LHCN-M2 (cell line): ENCODE measurements at regions not wholly inside any gene's neighbourhood (a gene's known extent, or its start where the extent isn't known, plus 50 kb on each side); places are given as distances from the start of the nearest gene placed in this dataset.

ENCODE experiments used
- DNase-seq: peaks from one replicate; pipeline ENCODE4 v3.0.0-alpha.2; 2012; ENCODE audit warnings: low read depth

- no peak for DNase-seq
These were observed 225.3 kb downstream of the MRPL39 start for GRCh38 chr21:25381936-25382452.

DNA sequence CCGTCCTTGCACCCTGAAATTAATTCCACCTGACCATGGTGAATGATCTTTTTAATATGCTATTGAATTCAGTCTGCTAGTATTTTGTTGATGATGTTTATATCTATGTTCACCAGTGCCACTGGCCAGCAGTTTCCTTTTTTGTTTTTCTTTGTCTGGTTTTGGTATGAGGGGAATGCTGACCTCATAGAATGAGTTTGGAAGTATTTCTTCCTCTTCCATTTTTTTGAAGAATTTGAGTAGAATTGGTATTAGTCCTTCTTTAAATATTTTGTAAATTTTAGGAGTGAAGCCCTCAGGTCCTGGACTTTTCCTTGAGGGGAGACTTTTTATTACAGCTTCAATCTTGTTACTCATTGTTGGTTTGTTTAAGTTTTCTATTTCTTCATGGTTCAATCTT is 231.6 kb downstream of the MRPL39 start:
- DNase-seq: peak; percentile 35

GRCh38 chr21:25373126-25374082 is 233.9 kb downstream of the MRPL39 start:
- DNase-seq: no peak

DNA sequence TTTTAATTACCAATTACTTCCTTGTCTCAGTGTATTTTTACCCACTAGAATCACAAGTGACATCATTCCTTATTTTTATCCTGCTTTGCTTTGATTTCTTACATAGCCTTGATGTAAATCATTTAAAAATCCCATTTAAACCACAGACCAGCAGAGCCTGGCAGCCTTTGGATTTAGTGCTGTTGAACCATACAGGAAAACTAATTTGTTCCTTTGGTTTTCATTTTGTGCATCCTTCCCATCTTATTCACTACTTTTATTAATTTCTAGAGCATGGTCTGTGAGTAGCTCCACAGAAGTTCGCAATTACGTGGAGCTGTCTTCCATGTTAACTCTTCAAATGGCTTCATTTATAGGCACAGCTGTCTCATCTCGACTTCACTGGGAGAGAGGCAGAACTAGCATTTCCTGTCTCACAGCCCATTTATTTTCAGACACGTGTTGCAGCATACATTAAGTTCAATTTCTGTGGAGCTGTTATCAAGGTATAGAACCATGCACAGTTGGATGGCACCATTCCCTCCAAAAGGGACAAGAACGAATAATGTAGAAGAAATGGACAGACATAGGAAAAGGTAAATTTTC is 235.3 kb downstream of the MRPL39 start:
- DNase-seq: no peak

GRCh38 chr21:25370311-25370744 is 237.0 kb downstream of the MRPL39 start:
- DNase-seq: peak; percentile 97

DNA sequence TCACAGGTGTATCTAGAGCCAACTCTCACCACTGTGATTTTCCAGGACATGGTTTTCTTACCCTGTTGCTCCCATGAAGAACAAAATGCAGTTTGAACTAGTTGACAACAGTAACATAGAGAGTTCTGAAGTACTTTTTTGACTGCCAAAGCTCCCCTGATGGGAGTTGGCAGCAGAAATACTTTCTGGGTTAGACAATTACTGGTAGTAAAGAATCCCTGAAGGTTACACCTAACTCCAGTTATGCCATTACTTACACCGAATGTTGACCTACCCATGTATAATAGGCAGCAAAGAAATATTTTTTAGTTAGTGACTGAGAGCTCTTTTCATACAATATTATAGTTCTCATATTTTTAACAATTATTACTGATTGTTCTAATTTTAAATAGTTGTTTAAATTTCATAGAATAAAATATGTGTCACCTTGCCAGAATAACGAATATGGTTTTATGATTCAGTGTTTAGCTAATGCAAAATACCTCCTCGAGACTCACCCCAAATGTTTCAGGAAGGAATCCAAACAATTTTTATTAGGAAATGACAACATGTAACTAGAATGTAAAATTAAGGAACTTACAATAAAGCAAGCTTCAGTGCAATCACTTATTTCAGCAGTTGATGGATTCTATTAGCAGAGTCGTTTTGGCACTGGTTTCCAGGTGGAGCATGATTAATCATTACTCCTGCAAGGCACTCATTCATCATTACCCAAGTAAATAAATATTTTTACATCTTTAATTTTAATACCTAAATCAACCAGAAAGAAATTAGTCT is 237.6 kb downstream of the MRPL39 start:
- peak; percentile 56 for DNase-seq

GRCh38 chr21:25368531-25368930 is 238.8 kb downstream of the MRPL39 start:
- DNase-seq: no peak

- no peak for DNase-seq
These were observed 241.2 kb downstream of the MRPL39 start for GRCh38 chr21:25366116-25366515.

- DNase-seq: no peak
These were observed 244.7 kb downstream of the MRPL39 start for GRCh38 chr21:25362375-25363267.

DNA sequence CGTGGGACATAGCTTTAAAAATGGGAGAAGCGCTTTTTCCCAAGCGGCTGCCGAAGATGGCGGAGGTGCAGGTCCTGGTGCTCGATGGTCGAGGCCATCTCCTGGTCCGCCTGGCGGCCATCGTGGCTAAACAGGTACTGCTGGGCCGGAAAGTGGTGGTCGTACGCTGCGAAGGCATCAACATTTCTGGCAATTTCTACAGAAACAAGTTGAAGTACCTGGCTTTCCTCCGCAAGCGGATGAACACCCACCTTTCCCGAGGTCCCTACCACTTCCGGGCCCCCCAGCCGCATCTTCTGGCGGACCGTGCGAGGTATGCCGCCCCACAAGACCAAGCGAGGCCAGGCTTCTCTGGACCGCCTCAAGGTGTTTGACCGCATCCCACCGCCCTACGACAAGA is 245.5 kb downstream of the MRPL39 start:
- DNase-seq: no peak

- DNase-seq: no peak
These were observed 246.2 kb downstream of the MRPL39 start for GRCh38 chr21:25361097-25361496.

- DNase-seq: no peak
These were observed 246.7 kb downstream of the MRPL39 start for GRCh38 chr21:25360593-25360992.

- no peak for DNase-seq
These were observed 247.6 kb downstream of the MRPL39 start for GRCh38 chr21:25359724-25360123.

DNA sequence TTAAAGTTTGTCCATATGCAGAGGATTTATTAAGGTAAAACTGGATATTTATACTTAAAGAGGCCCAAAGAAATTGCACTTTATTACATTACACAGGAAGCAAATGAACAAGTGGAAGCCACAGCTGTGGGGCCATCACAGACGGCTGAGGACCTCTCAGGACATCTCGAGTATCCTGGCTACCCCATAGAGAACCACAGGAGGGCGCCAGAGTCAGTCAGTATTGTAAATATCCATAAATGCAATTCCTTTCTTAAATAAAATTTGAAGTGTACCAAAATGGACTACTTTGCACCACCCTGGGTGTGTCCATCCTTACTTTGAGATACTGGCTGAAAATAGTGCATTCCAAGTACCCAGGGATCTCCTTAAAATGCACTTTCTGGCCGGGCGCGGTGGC is 257.2 kb downstream of the MRPL39 start:
- DNase-seq: peak; percentile 59

DNA sequence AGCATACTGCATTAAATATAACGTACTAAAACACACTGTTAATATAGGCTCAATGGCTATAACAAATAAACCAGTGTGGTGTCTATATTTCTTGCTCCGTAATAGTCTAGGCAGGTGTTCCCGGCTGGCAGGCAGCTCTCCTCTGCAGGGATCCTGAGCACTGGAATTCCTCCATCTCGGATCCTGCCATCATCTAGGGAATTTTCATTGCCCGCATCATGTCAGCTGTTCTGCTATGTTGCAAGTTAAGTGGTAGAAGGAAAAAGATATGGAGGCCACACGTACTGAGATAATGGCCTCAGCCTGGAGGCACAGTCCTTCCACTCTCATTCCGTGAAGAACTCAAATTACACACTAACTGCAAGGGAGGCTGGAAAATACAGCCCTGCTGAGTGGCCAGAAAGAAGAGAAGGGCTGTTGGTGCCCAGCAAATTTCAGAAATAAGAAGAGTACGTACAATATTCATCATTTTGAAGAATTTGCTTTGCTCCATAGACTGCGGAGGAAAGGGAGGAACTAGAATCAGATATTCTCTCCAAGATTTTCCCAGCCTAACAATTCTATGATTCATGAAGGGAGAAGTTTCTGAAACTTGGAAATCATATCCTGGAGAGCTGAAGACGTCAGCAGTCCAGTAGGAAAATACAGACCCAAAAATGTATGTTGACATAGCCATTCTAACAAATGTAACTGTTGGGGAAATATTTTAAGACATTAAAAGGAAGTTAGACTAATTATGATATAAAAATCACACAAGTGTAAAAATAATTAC is 263.3 kb downstream of the MRPL39 start:
- no peak for DNase-seq

DNA sequence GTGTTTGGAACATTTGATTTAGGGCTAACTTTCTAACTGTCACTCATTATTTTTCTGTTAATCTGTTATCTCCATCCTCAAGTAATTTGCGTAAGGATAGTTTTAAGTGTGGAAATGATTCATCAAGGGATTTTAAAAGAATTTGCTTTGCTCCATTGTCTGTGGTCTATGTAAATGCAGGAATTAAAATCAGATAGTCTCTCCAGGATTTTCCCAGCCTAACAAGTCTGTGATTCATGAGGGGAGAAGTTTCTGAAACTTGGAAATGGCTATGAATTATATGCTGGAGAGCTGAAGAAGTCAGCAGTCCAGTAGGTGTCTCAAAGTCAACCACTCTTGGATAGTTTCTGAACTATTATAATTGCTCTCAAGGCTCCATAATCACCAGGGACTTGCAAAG is 264.5 kb downstream of the MRPL39 start:
- peak; percentile 19 for DNase-seq

GRCh38 chr21:25341981-25342380 is 265.3 kb downstream of the MRPL39 start:
- DNase-seq: no peak

- no peak for DNase-seq
These were observed 268.9 kb downstream of the MRPL39 start for GRCh38 chr21:25338415-25338814.

GRCh38 chr21:25334046-25334730 is 273.1 kb downstream of the MRPL39 start:
- DNase-seq: no peak

GRCh38 chr21:25331286-25331685 is 276.0 kb downstream of the MRPL39 start:
- DNase-seq: peak; percentile 59
